ENCODE measurements at regions not wholly inside any gene's neighbourhood (a gene's known extent, or its start where the extent isn't known, plus 50 kb on each side); places are given as distances from the start of the nearest gene placed in this dataset.

- TF ChIP-seq CTCF (conservative IDR thresholded peaks at IDR 0.05; ENCODE audit: low read length) (no peak), EZH2phosphoT487 (IDR thresholded peaks at IDR 0.05; ENCODE audit: borderline replicate concordance, low read depth, low read length) (no peak)
Measured at GRCh38 chr5:6838736-6839135, 125.5 kb downstream of the TENT4A start.
